Stimulated activated CD8-positive, alpha-beta memory T cell treated with anti-CD3 and anti-CD28 coated beads, Interleukin-4, amount 100 ng/mL, for 48 hours (primary cell): ENCODE measurements at regions not wholly inside any gene's neighbourhood (a gene's known extent, or its start where the extent isn't known, plus 50 kb on each side); places are given as distances from the start of the nearest gene placed in this dataset.

ENCODE experiments used
- DNase-seq: peaks from one replicate; pipeline ENCODE4 v3.0.0-alpha.2; 2020

- DNase-seq, result no peak
Observed at GRCh38 chr13:103772576-103772975, 706.4 kb upstream of the SLC10A2 start.

- DNase-seq, result no peak
Observed at GRCh38 chr13:103762523-103762922, 696.3 kb upstream of the SLC10A2 start.

GRCh38 chr13:103759361-103759760, 693.1 kb upstream of the SLC10A2 start:
- DNase-seq, result no peak

- no peak for DNase-seq
Observed at GRCh38 chr13:103758222-103758621, 692.0 kb upstream of the SLC10A2 start.

- DNase-seq, result no peak
Observed at GRCh38 chr13:103757361-103757760, 691.1 kb upstream of the SLC10A2 start.

- no peak for DNase-seq
Observed at GRCh38 chr13:103754783-103755182, 688.6 kb upstream of the SLC10A2 start.

- no peak for DNase-seq
Observed at GRCh38 chr13:103734837-103735236, 668.6 kb upstream of the SLC10A2 start.

- no peak for DNase-seq
Observed at GRCh38 chr13:103731959-103732358, 665.7 kb upstream of the SLC10A2 start.

GRCh38 chr13:103730407-103730806, 664.2 kb upstream of the SLC10A2 start:
- no peak for DNase-seq

- no peak for DNase-seq
Observed at GRCh38 chr13:103726808-103727207, 660.6 kb upstream of the SLC10A2 start.

GRCh38 chr13:103716718-103717117, 650.5 kb upstream of the SLC10A2 start:
- DNase-seq, result no peak

GRCh38 chr13:103715335-103715734, 649.1 kb upstream of the SLC10A2 start:
- no peak for DNase-seq

GRCh38 chr13:103703246-103703645, 637.0 kb upstream of the SLC10A2 start:
- no peak for DNase-seq

- DNase-seq, result no peak
Observed at GRCh38 chr13:103698000-103698399, 631.8 kb upstream of the SLC10A2 start.

- no peak for DNase-seq
Observed at GRCh38 chr13:103695320-103695719, 629.1 kb upstream of the SLC10A2 start.

GRCh38 chr13:103694471-103694870, 628.3 kb upstream of the SLC10A2 start:
- no peak for DNase-seq

- no peak for DNase-seq
Observed at GRCh38 chr13:103694033-103694432, 627.8 kb upstream of the SLC10A2 start.

GRCh38 chr13:103692442-103692841, 626.2 kb upstream of the SLC10A2 start:
- DNase-seq, result no peak

- no peak for DNase-seq
Observed at GRCh38 chr13:103676329-103676728, 610.1 kb upstream of the SLC10A2 start.

- no peak for DNase-seq
Observed at GRCh38 chr13:103671547-103671946, 605.3 kb upstream of the SLC10A2 start.

- DNase-seq, result no peak
Observed at GRCh38 chr13:103663996-103664395, 597.8 kb upstream of the SLC10A2 start.

- DNase-seq, result no peak
Observed at GRCh38 chr13:103656311-103656710, 590.1 kb upstream of the SLC10A2 start.

GRCh38 chr13:103640606-103641005, 574.4 kb upstream of the SLC10A2 start:
- DNase-seq, result no peak

GRCh38 chr13:103639326-103639725, 573.1 kb upstream of the SLC10A2 start:
- DNase-seq, result no peak

GRCh38 chr13:103638706-103639105, 572.5 kb upstream of the SLC10A2 start:
- DNase-seq, result no peak

GRCh38 chr13:103634066-103634465, 567.8 kb upstream of the SLC10A2 start:
- DNase-seq, result no peak
